GM18507 (cell line): ENCODE measurements at regions not wholly inside any gene's neighbourhood (a gene's known extent, or its start where the extent isn't known, plus 50 kb on each side); places are given as distances from the start of the nearest gene placed in this dataset.

ENCODE experiments used
- DNase-seq: peaks from one replicate; pipeline ENCODE4 v3.0.0; 2011; ENCODE audit warnings: low read depth; ENCODE audit not compliant: insufficient read length; ENCODE audit errors: extremely low spot score
- FAIRE-seq: peaks from 2 replicates; lab custom pipeline; 2011; peaks lifted over from hg19 to GRCh38; lab: Jason Lieb, UNC

- FAIRE-seq: no peak
Measured at GRCh38 chr9:135342206-135343130, 137.1 kb upstream of the PPP1R26 start.

GRCh38 chr9:135343136-135343535, 136.4 kb upstream of the PPP1R26 start:
- DNase-seq (no peak), FAIRE-seq (no peak)

More at GRCh38 chr9:135342206-135343130, 137.1 kb upstream of the PPP1R26 start:
- no peak for DNase-seq

- peak; percentile 53 for FAIRE-seq
Measured at GRCh38 chr9:135343837-135344522, 135.6 kb upstream of the PPP1R26 start.

GRCh38 chr9:135344523-135344901, 135.1 kb upstream of the PPP1R26 start:
- no peak for FAIRE-seq
- DNase-seq: no peak

More at GRCh38 chr9:135343837-135344522, 135.6 kb upstream of the PPP1R26 start:
- peak; percentile 46 for DNase-seq

- FAIRE-seq (no peak), DNase-seq (no peak)
Measured at GRCh38 chr9:135344915-135345500, 134.6 kb upstream of the PPP1R26 start.

GRCh38 chr9:135345775-135346433, 133.7 kb upstream of the PPP1R26 start:
- DNase-seq (no peak), FAIRE-seq (no peak)

GRCh38 chr9:135346438-135347050, 133.0 kb upstream of the PPP1R26 start:
- DNase-seq (no peak), FAIRE-seq (no peak)

- DNase-seq (no peak), FAIRE-seq (no peak)
Measured at GRCh38 chr9:135347461-135347860, 132.1 kb upstream of the PPP1R26 start.

- no peak for DNase-seq
Measured at GRCh38 chr9:135348076-135348787, 131.3 kb upstream of the PPP1R26 start.

GRCh38 chr9:135348788-135349150, 130.8 kb upstream of the PPP1R26 start:
- DNase-seq (no peak), FAIRE-seq (no peak)

More at GRCh38 chr9:135348076-135348787, 131.3 kb upstream of the PPP1R26 start:
- FAIRE-seq: no peak

- FAIRE-seq (no peak), DNase-seq (no peak)
Measured at GRCh38 chr9:135349212-135350002, 130.2 kb upstream of the PPP1R26 start.

- no peak for FAIRE-seq
Measured at GRCh38 chr9:135350003-135350315, 129.6 kb upstream of the PPP1R26 start.

GRCh38 chr9:135353935-135354334, 125.6 kb upstream of the PPP1R26 start:
- FAIRE-seq (no peak), DNase-seq (no peak)

More at GRCh38 chr9:135350003-135350315, 129.6 kb upstream of the PPP1R26 start:
- DNase-seq: no peak

GRCh38 chr9:135355521-135356011, 124.0 kb upstream of the PPP1R26 start:
- DNase-seq: no peak
- FAIRE-seq: no peak

- DNase-seq (no peak), FAIRE-seq (no peak)
Measured at GRCh38 chr9:135356021-135356420, 123.6 kb upstream of the PPP1R26 start.

GRCh38 chr9:135356796-135357195, 122.8 kb upstream of the PPP1R26 start:
- no peak for FAIRE-seq

GRCh38 chr9:135357863-135358551, 121.6 kb upstream of the PPP1R26 start:
- DNase-seq: no peak
- no peak for FAIRE-seq

More at GRCh38 chr9:135356796-135357195, 122.8 kb upstream of the PPP1R26 start:
- DNase-seq: no peak
